ENCODE measurements at regions not wholly inside any gene's neighbourhood (a gene's known extent, or its start where the extent isn't known, plus 50 kb on each side); places are given as distances from the start of the nearest gene placed in this dataset.

DNA sequence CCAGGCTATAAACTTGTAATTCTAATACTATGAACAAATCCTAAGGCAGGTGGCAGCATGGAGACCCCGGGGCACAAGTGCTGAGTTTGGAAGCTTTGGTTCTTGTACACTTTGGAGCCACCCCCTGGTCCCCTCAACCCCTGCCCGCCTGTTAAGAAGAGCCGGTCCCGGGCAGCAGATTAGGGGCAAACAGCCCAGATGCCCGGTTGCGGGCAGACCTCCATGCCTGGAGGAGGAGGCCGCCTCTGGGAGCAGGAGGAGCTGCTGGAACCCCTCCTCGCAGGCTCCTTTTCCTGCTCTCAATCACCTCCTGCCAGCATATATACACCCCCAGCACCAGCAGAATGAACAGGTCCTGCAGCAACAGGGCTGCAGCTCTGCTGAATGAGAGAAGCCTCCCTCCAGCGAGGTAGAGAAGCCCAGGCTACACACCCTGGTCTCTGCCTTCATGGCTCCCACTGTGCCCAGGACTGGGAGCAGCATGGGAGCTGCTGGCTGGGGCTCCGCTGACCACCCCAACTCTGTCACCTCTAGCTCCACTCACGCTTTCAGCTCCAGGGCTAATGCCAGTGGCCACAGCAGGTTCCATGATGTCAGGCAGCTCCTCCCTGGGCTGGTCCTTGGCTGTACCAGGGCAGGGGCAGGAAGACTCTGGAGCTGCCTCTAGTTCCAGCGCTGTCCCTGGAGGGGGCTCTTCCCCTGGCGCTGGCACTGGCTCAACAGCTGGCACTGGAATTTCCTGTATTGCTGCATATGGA is 1713.5 kb upstream of the ACO1 start:
- DNase-seq = no peak

DNA sequence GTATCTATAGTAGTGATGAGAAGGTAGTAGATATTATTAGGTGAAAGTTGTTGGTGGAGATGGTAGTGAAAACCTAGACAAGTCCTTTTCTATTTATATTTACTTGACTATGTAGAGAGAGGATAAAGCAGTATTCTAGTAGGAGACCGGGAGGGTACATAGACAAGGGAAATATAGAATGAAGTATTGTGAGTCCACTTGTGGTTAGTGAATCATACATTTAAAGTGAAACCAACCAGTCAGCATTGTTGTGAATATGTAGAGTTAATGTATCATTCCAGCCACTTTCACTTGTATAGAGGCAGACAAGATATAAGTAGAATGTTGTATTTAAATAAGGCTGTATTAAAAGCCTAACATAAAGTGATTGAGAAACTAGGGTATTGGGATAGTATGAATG is 1711.3 kb upstream of the ACO1 start:
- DNase-seq = no peak

DNA sequence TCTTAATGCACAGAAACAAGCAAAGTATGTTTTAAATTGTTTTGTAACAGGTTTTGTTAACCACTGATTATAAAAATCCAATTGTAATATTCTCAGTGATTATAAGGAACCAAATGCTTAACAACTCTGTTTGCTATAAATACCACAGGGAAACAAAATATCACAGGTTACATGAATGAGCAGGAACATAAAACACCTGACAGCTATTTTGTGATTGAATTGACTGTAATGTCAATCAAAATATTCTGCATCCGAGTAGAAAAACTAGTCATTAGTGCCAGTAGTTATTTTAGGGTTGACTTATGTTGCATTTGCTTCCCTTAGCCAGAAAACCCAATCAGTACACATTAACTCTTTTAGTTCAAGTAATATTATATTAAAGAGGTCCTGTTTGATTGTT is 1707.8 kb upstream of the ACO1 start:
- DNase-seq = no peak

DNA sequence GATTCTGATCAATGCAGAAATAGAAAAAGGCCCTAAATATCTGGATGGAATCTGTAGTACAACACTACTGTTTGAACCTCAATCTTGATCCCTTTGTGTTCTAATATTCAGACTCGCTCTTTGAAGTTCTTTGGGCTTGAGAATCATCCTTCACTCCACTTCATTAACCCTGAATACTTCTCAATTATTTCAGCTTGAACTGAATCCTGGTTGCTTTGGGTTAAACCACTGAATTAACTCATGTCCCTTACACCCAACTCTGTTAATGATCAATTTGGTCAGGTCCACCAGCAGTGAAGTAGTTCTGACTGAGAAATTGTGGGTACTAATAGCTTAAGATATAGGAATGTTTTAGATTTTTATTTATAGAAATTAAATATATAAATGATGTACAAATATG is 1707.2 kb upstream of the ACO1 start:
- no peak for DNase-seq

DNA sequence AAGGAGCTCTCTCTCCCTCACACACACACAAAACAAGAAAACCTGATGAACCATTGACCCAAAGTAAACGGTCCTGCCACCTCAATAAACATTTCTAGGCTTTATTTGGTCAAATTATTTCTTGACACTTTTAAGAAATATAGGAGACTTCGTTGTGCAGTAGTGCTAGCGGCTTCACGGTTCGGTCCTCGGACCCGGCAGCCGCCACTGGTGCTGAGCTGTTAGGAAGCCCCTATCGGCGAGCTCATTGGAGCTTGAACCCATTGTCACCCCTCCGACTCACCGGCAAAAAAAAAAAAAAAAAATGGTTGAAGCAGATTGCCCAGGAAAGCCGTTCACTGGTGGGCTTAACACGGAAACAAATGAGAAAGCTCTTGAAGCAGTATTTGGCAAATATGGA is 1695.6 kb upstream of the ACO1 start:
- DNase-seq = no peak

DNA sequence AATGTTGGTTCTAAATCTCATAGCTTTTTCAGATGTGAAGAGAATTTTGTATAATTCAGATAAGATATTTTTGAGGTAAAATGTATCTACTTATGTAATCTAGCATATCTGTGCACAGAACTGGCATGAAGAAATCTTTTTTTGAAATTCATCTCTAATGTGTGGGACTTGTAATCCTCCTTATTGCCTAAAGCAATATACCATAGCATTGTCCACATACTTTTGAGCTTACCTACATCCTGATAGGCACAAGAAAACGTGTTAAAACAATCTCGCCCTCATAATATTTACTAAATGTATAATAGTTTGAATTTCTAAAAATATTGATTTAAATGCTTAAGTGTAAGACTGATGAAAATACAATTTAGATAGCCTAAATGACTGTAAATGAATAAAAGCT is 1686.5 kb upstream of the ACO1 start:
- no peak for DNase-seq

DNA sequence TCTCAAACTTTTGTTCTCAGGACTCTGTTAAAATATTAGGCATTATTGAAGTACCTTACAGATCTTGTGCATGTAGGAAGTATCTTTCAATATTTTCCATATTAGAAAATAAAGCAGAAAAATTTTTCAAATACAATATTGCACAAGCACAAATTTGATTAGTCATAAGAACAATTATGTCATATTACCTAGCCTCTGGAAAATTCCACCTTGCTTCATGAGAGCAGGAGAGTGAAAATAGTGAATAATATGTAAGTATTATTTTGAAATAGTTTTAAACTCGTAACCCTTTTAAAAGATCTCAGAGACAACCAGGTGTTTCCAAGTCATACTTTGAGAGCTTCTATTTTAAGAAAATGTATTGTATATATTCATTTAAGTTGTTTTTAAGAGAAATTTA is 1672.9 kb upstream of the ACO1 start:
- DNase-seq = no peak

DNA sequence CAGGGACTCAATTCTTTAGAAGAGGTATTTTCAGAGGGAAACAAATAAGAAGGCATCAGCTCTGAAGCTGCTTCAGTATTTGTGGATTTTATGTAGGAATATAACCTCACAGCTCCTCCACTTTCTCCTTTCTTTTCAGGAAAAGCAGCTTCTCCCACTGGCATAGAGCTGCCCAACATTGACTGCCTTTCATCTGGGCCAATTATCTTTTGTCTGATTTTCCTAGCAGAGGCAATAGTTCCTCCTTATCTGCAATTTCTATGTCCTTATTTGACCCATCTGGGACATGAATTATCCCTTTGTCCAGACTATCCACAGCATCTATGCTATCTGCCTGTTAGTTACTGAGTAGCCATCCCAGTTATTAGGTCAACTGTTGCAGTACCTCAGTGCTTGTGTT is 1671.2 kb upstream of the ACO1 start:
- no peak for DNase-seq

DNA sequence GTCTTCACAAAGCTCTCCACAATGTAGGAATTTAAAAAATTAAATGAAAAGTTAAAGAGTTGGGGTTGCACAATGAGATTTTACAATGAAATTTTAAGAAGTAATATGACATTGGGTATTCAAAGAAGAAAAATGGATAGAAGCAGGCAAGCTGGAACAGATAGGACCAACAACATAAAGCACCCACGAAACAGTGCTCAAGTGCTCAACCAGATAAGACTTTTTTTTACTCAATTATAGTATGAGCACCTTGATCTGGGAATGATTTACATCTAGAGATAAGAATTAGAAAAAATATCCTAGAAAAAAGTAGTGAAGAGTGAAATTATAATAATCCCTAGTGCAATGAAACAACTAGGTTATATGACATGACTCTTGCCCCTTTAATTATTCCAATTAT is 1670.1 kb upstream of the ACO1 start:
- no peak for DNase-seq

DNA sequence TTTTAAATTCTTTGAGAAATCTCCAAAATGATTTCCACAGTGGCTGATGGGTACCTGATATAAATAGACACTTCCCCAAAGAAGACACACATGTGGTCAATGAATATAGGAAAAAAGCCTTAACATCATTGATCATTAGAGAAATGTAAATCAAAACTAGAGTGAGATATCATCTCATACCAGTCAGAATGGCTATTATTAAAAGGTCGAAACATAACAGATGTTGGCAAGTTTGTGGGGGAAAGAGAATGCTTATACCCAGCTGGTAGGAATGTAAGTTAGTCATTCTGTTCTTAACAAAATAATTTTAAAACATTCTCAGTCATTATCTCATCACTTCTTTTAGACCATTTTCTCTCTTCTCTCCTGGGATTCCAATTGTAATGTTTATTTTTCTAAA is 1666.0 kb upstream of the ACO1 start:
- no peak for DNase-seq

DNA sequence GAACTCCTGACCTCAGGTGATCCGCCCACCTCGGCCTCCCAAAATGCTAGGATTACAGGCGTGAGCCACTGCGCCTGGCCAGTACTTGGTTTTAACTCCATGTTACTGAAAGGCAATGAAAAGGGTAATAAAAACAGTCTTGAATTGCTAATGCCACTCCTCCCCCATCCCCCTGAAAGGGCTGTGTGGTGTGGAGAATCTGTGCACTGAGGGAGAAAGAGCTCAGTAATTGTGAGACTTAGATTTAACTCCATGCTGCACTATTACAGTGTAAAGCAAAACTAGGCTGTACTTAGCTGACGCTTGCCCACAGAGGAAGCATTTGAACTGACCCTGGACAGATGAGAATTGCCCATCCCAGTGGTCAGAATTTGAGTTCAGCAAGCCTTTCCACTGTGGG is 1662.4 kb upstream of the ACO1 start:
- DNase-seq = no peak

DNA sequence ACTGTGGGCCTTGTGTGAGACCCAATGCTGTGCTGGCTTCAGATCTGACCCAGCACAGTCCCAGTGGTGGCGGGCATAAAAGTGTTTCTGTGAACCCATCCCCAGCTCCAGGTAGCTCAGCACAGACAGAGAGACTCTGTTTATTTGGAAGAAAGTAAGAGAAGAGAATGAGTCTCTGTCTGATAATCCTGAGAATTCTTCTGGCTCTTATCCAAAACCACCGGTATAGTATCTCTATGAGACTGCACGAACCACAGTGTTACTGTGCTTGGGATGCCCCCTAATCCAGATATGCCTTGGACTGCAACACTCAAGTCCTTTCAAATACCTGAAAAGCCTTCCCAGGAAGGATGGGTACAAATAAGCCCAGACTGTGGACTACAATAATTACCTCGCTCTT is 1660.8 kb upstream of the ACO1 start:
- DNase-seq = no peak

DNA sequence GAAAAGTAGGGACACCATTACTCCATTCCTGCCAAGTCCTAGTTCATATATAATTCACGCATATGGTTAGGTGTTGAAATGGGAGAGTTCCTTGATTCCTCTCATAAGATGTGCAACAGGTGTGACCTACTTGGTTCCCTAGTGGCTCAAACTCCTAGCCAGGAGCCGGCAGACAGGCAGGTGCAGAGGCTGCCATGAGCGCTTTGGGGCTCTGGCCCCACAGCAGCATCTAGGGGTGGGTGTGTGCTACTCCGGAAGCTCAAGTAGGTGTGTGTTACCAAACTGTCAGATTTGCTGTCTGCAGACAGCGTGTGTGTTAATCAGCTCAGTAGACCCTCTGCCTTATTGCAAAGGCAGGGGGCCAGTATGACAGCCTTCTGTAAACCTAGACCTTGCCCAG is 1652.4 kb upstream of the ACO1 start:
- DNase-seq = no peak

DNA sequence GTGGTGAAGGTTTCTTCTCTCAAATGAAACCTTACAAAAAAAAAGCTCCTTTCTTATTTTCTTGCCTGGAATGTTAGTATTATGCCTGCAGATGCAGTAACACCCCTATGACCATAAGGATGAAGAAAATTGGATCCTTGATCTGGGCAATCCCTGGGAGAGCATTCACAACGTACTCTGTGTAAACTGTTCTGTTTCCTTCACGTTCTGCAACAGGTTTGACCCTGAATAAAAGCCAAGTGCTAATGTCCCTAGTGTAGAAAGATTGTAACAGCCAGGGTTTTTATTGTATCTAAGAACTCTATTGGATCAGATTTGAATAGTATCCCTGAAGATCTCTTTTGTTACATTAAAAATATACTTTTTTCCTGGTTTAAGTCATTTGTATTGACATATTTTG is 1639.6 kb upstream of the ACO1 start:
- no peak for DNase-seq

DNA sequence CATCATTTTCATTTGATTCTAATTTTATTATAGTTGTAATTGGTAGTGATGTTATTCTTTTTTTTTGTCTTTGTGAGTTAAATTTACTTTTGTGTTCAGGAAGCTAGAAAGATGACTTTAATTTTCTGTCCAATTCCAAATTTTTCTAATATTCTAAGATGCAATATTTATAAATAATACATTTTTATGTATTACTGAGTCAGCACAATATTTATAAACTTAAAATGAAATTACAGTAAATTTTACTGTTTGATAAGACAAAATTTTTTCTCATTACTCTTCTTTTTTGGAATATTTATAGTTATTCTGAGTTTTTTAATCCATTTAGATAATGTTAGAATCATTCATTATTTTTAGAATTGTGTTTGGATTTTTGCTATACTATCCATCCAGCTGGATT is 1637.9 kb upstream of the ACO1 start:
- DNase-seq = no peak

DNA sequence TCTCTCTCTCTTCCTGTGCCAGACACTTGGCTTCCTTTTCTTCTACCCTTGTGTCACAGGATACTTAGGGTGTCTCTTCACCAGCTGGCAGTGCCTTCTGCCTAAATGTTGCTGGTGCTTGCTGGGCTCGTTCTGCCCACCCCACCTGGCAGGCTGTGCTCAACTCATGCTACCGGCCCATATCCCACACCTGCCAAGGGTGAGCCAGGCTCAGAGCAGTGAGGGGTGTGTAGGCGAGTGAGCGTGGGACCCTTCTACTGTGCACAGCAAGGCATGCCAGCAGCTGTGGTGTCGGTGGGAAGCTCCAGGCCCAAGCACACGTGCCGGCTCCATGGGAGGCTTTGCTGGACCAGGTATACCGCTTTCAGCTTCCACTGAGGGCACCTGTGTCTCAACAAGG is 1626.7 kb upstream of the ACO1 start:
- no peak for DNase-seq

DNA sequence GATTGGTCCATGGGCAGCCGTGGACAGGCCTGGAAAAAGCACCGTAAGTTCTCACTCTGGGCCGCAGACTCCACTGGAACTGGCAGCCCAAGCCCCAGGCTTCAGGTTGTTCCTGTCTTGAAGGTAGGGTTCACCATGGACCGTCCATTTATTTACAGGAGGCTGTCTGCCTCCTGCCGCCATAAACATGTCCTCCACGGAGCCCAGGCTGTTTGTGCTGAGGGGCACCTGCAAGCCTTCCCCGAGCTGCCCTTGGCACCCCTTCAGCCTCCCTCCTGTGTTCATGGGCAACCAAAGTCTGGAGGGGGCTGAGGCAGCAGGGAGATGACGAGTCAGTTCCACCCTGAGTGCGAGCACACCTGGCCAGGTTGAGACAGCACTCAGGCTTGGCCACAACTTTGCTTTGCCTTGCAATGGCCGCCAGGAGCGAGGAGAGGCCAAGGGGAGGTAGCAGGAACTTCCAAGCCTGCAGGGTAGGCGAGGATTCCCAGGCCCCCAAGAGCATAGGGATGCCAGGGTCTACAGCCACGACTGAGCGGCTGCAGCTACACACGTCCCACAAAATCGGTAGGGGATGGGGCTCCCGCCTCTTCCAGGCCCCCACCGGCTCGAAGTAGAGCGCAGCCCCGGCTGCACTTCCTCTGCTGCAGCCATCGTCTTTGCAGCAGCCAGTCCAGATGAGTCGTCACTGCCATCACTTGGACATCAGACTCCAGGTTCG is 1625.6 kb upstream of the ACO1 start:
- no peak for DNase-seq

DNA sequence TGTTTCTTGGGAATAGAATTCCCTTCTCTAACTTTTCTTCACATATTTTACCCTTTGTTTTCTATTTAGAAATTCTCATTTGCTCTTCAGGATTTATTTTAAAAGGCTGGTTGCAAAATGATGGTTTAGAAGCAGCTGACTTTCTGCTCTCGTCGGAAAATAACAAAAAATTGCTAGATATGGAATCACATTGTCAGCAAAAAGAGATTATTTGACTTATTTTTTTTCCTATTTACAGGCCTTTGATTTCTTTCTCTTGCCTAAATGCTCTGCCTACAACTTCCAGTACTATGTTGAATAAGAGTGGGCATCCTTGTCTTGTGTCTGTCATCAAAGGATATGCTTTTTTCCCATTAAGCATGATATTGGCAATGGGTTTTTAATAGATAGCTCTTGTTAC is 1619.1 kb upstream of the ACO1 start:
- no peak for DNase-seq

DNA sequence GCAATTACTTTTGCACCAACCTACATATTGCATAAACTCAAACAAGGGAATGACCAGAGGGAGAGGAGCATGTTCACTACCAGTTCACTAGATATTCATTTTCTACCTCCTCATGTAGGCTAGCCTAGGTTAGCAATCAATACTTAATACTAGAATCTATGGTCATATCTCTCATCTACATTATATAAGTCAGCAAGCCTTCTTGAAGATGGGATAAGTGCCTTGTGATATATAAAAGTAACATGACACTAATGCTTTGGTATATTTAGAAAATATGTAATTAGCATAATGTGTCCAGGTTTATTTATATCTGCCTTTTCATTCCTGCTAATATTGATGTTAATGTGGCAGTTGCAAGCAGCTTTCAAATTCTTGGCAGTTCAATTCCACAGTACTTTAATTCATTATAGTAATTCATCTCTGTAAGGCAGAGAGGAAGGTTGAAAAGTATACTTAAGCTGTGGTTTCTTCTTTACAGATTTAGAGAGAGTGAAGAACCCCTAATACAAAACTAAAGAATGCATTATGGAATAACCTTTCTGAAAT is 1613.2 kb upstream of the ACO1 start:
- DNase-seq = no peak

DNA sequence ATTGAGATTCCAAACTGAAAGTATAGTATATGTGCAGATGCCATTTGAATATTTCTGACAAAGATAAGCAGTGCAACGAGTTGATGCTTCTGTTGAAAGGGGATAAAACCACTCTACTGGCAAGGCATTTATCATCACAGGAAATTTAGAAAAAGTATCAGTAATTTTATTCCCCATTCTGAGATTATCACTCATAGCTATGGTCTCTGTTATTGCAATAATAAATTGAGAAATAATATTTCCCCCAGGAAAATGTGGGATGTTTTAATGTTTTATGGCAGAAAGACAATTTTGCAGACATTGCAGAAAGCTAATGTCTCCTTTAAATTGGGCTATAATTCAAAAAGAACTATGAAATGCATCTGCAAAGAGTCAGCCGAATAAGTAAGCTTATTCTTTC is 1612.7 kb upstream of the ACO1 start:
- DNase-seq = no peak

DNA sequence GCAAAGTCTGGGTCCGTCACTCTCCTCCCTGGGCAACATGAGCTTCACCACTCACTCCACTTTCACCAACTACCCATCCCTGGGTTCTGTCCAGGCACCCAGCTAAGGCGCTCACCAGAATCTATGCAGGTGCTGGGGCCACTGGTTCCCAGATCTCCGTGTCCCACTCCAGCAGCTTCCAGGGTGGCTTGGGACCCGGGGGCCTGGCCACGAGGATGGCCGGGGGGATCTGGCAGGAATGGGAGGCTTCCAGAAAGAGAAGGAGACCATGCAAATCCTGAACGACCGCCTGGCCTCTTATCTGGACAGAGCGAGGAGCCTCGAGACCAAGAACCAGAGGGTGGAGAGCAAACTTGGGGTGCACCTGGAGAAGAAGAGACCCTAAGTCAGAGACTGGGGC is 1611.0 kb upstream of the ACO1 start:
- no peak for DNase-seq

DNA sequence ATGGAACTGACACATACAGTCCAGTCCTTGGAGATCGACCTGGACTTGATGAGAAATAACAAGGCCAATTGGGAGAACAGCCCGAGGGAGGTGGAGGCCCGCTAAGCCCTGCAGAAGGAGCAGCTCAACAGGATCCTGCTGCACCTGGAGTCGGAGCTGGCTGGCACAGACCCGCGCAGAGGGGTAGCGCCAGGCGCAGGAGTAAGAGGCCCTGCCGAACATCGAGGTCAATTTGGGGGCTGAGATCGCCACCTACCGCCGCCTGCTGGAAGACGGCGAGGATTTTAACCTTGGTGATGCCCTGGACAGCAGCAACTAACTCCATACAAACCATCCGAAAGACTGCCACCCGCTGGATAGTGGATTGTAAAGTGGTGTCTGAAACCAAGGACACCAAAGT is 1610.1 kb upstream of the ACO1 start:
- no peak for DNase-seq

DNA sequence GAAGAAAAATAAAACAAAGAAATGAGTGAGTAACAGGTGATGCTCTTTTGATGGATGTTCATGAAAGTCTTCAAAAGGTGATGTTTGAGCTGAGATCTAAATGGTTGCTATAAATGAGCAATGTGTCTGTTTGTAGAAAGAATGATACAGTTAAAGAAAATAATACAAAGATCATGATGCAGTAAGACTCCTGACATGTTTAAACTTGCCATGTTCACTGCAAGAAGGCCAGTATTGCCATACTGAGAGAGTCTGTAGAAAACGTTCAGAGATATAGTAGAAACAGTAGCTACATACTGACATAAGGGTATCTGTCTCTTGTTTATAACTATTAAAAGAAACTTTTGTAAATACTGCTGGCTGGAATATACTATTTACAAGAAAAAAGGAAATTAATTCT is 1609.2 kb upstream of the ACO1 start:
- no peak for DNase-seq

DNA sequence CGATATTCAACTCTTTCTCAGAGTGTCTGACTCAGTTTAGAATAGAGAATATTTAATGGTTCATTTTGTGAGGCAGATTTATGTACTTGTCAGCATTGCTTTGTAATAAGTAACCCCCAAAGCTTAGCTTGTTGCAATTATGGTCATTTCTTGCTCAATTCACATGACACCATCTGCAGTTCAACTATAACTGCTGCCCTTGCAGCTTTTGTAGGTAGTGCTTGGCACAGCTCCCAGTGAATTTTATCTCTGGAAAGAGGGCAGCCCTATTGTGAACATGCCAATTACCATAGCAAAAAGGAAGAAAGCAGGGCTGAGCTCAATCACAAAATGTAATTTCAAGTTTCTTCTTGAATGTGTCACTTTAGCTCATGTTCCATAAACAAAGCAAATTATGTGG is 1587.7 kb upstream of the ACO1 start:
- DNase-seq = no peak
